ENCODE measurements at regions not wholly inside any gene's neighbourhood (a gene's known extent, or its start where the extent isn't known, plus 50 kb on each side); places are given as distances from the start of the nearest gene placed in this dataset.
"Not testable (repeated sequence)": the region's sequence is repeated elsewhere in the genome, so short reads cannot be mapped to it uniquely, and the experiment has no call there.

DNA sequence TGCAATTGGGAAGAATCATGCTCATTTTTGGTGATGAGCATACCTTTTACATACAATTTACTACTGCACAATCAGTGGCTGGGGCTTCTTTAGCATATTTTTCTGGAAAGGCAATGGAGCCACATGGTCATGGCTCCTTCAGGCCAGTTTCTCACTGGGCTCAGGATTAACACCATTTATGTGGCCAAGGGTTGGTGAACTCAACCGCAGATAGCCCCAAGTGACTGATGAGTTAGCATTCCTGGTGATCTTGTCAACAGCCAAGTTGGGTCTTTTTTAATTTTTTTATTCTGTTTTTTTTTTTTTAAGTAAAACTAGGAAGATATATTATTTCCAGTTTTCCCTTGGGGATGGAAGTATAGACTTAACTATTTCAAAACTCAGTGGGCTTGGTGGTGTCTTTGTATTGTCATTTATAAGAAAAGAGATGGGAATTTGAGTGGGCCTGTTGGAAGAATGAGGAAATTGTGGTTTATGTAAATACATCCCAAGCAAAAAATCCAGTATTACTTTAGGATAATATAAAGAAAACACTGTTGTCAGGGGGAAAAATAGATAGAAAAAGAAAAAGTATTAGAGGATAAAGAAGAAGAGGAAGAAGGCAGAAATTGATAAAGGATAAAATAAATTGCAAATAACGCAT lies 397.4 kb downstream of the MAFB start:
- DNase-seq (ENCODE audit: insufficient read length, low spot score) (no peak), FAIRE-seq (no peak)
- no peak for TF ChIP-seq POLR2A (IDR thresholded peaks at IDR 0.05; ENCODE audit: low read depth, low read length)

DNA sequence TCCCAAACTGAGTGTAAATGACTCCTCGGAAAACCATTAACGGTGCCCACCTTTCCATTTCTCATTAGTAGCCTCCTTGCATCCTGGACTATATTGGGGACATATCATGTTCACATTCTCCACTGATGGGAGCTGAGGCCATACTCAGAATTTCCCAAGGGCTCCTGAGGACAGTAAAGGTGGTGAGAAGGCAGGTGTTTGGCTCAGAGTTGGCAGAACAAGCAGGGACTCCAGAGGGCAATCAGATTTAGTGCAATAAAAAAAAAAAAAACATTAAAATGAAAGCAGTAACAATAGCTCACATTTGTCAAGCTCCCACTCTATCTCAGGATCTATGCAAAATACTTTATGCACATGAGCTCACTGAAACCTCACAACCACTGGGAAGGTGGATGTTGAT lies 401.4 kb downstream of the MAFB start:
- no peak for TF ChIP-seq POLR2A (IDR thresholded peaks at IDR 0.05; ENCODE audit: low read depth, low read length)
- no peak for FAIRE-seq
- no peak for DNase-seq (ENCODE audit: insufficient read length, low spot score)

DNA sequence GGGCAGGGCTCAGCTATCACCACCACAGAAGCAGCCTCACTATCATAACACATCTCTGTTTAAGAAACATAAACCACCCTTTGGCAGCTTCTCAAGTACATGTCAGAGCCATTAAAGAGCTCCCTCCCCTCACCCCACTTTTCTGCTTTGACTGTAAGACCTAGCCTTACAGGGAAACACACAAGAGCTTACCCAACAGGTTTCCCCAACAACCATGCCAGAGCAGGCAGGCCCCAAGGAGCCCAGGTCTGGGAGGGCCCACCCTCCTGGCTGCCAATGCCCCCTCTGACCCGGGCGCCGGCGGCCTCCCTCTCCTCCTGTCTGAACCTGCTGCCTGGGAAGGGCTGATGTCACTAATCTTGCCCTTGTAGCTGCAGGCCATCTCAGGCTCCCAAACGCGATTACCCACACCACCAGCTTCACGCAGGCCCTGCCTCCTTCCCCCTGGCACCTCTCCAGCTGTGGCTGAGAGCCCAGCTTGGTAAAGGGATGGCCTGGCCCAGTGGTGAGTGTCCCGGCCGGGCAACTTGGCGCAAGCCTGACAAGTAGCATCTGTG lies 402.0 kb downstream of the MAFB start:
- FAIRE-seq, result no peak
- DNase-seq (ENCODE audit: insufficient read length, low spot score), result no peak
- no peak for TF ChIP-seq POLR2A (IDR thresholded peaks at IDR 0.05; ENCODE audit: low read depth, low read length)

DNA sequence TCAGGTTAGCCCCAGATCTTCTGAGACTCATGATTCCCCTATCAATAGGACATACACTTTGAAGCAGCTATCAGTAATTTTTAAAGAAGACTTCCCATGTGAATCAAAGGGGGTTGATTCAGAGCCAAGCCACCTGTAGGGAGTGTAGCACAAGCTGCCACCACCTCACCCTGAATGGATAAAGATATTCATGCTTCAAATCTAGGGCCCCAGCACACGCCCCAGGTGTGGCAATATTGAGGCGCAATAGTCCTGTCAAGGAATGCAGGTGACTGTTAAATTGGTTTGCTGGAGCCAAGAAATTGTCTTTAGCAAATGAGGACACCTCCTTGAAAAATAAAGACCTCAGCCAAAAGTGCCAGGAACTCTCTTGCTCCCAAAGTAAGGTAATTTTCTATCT lies 404.4 kb downstream of the MAFB start:
- TF ChIP-seq POLR2A (IDR thresholded peaks at IDR 0.05; ENCODE audit: low read depth, low read length), result no peak
- DNase-seq (ENCODE audit: insufficient read length, low spot score) (no peak), FAIRE-seq (no peak)

DNA sequence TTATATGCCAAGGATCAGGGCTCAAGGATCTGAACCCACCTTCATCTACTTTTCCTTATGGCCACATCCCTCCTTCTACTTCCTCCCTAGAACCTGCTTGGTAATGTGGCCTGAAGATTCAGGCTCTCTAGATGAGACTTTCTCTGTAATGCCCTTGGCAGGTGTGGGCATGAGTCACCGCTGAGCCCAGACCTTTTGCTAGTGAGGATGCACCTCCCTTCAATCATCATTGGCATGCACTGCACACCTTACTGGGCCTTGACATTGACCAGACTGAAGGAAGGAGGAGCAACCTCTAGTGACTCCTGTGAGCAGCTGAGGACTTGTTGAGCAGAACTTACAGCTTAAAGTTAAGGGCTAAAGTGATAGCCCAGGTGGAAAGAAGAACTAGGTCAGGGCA lies 405.3 kb downstream of the MAFB start:
- no peak for TF ChIP-seq POLR2A (IDR thresholded peaks at IDR 0.05; ENCODE audit: low read depth, low read length)
- FAIRE-seq (no peak), DNase-seq (ENCODE audit: insufficient read length, low spot score) (no peak)

DNA sequence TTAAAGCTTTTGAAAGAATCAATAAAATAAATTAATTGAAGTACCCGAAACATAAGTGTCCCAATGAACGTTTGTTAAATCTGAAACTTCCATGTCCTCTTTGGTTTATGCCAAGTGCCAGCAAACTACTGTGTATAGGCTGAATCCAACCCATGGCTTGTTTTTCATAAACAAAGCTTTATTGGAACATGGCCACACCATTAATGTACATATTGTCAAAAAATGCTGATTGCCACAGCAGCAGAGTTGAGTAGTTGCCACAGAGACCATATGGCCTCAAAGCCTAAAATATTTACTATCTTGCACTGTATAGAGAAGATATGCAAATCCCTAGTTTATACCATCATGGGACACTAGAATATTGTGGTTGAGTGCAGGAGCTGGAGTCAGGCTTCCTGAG lies 406.1 kb downstream of the MAFB start:
- FAIRE-seq, result no peak
- no peak for DNase-seq (ENCODE audit: insufficient read length, low spot score)
- no peak for TF ChIP-seq POLR2A (IDR thresholded peaks at IDR 0.05; ENCODE audit: low read depth, low read length)

DNA sequence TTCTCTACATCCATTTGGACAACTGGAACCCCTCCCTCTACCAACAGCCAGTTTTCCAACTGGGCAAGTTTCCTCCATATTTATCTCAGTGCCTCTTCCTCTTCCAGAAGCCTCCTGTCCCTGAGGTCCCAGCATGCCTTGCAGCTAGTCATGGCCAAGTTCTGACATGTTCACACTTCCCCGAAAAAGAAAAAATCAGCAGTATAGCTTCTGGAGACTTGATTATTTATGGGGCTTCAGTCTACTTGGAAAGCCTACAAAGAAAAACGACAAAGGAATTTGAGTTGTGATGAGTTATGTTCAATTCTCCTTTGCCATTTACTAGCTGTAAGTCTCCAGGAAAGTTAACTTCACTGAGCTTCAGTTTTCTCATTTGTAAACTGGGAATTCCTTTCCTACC lies 406.5 kb downstream of the MAFB start:
- FAIRE-seq (no peak), DNase-seq (ENCODE audit: insufficient read length, low spot score) (no peak)
- no peak for TF ChIP-seq POLR2A (IDR thresholded peaks at IDR 0.05; ENCODE audit: low read depth, low read length)

DNA sequence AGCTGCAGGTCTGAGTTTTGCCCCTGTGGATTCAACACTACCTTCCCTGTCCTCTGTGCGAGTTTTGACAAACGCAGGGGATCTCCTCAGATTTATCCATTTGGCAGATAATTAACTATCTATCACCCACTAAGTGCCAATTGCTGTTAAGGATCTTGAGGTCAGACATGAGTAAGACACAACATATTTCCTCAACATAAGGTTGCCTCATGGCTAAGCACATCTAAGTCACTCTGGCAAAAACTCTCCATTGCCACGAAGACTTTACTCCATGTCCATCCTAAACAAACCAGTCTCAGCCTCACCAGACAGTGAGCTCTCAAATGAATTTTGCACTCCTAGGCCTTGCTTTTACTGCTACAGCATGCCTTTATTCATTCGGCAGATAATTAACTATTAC lies 408.4 kb downstream of the MAFB start:
- TF ChIP-seq POLR2A (IDR thresholded peaks at IDR 0.05; ENCODE audit: low read depth, low read length), result no peak
- FAIRE-seq (no peak), DNase-seq (ENCODE audit: insufficient read length, low spot score) (no peak)

DNA sequence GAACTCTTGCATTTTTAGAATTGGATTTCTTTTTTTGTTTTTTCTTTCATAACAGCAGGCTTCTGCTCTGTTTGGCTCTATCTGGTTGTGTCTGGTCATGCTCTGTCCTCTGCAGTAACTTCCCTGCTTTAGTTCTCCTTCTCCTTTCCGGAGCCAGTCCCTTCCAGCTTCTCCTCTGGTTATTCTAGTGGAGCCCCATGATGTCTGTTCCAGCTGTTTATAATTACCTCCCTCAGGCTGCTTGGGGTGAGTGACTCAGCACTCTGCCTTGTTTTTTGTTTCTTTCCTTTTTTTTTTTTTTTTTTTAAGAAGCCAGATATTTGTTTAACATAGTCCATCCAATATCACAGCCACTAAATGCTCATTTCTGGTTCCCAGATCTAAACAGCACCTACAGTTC lies 409.6 kb downstream of the MAFB start:
- DNase-seq (ENCODE audit: insufficient read length, low spot score), result no peak
- FAIRE-seq, result no peak
- TF ChIP-seq POLR2A (IDR thresholded peaks at IDR 0.05; ENCODE audit: low read depth, low read length), result no peak

DNA sequence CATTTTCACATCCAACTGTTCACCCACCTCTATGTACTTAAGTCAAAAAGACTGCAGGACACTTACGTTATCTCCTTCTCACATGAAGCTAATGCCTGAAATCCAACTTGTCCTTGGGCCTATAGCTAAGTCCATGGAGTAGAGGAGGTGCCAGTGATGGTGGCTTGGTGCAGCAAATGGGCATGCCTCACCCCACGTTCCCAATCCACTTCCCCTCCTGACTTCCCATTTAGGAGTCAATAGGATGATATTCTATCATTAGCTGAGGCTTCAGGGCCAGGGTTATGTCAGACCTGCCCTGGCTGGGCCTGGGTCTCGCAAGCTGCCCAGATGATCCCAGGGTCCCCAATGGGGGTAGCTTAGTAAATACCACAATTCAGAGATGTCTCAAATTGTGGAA lies 410.4 kb downstream of the MAFB start:
- DNase-seq (ENCODE audit: insufficient read length, low spot score) (no peak), FAIRE-seq (no peak)
- TF ChIP-seq POLR2A (IDR thresholded peaks at IDR 0.05; ENCODE audit: low read depth, low read length), result no peak

DNA sequence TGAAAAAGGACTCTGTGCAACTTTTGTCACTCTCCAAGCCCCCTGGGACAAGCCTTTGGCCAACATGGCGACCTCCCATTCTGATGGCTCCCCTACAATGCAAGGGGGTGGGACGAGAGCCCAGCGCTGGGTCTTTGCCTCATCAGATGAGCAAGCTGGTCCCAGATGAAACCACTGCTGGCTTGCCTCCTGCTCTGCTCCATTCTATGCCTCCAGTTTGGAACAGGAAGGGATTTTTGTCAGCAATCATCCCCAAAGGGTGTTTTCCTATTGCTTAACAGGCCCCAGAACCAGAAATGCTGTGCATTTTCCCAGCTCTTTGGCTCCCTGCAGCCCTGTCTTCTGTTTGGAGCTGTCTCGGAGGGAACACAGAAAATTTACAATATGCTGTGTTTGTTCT lies 412.7 kb downstream of the MAFB start:
- FAIRE-seq (no peak), DNase-seq (ENCODE audit: insufficient read length, low spot score) (no peak)
- no peak for TF ChIP-seq POLR2A (IDR thresholded peaks at IDR 0.05; ENCODE audit: low read depth, low read length)

DNA sequence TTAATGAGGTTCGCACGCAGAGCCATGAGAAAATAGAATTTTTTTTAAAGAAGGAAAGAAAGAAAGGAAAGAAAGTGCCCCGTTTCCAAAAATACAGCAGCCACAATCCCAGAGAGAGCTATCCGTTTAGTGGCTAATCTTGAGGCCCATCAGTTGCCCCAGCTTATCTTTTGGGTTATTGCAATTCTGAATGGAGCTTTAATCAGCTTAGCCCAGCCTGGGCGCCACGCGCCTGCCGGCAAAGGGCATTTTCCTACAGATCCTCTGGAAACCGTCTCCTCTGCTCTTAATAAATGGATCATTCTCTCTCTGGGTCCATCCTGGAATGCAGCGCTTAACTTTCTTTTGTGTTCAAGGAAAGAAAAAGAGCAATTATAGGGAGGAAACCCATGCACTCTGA lies 413.3 kb downstream of the MAFB start:
- TF ChIP-seq POLR2A (IDR thresholded peaks at IDR 0.05; ENCODE audit: low read depth, low read length), result no peak
- DNase-seq (ENCODE audit: insufficient read length, low spot score) (no peak), FAIRE-seq (no peak)

DNA sequence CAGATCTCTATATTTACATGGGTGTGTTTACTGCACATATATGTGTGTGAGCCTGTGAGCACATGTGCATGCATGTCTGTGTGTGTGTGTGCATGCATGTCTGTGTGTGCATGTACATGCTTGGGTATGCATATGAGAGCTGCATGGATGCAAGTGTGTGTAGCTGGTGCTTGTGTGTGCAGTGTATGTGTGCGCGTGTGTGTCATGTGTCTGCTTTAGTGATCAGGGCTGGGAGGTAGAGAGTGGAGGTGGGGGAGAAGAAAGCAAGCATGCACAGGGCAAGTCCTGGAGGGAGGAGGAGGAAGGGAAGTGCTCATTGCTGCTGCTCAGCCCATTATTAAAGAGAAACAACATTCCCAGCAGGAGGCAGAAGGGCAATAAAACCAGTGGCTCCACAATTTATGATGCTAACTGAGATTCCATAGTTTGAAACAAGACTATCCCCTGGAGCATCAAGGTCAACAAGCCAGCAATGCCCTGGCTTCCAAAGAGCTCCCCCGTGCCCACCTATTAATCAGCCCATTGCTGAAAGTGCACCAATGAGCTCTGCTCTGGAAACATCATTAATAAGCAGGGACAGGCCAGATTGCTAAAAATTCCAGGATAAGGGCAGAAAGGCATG lies 414.0 kb downstream of the MAFB start:
- DNase-seq (ENCODE audit: insufficient read length, low spot score) (no peak), FAIRE-seq (no peak)

DNA sequence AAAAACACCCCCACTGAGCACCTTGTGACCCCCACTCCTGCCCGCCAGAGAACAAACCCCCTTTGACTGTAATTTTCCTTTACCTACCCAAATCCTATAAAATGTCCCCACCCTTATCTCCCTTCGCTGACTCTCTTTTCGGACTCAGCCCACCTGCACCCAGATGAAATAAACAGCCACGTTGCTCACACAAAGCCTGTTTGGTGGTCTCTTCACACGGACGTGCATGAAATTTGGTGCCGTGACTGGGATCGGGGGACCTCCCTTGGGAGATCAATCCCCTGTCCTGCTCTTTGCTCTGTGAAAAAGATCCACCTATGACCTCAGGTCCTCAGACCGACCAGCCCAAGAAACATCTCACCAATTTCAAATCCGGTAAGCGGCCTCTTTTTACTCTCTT lies 419.8 kb downstream of the MAFB start:
- FAIRE-seq; DNase-seq (ENCODE audit: insufficient read length, low spot score): not testable (repeated sequence)

More for the DNA sequence above, 414.0 kb downstream of the MAFB start:
- TF ChIP-seq POLR2A (IDR thresholded peaks at IDR 0.05; ENCODE audit: low read depth, low read length), result no peak

DNA sequence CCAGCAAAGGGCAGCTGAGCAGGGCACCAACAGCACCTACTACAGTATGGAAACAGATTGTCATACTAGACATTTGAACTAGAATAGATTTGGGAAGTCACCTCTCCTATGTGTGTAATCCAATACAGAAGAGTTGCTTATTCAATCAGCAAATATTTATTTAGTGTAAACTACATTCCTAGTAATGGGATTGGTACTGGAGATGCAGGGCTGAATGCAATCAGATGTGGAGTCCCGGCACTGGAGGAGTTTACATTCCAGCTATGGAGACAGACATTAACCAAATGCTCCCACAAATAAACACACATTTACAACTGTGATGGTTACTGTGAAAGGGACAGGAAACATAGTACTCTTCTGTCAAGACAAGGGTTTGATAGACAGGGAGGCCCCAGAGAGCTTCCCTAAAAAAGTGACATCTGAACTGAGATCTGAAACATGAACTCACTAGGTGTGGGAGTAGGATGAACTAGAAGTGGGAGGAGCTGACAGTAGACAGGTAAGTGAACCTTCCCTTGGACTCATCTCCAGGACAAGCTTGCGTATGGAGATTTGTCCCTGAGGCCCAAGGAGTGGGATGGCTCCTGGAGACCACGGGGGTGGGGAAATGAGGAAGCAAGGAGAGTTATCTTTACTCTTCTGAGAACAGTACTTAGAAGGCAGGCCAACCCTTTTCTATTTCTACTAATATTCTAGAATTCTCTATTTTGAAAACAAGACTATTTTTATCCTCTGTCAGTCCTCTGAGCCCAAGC lies 420.5 kb downstream of the MAFB start:
- FAIRE-seq (no peak), DNase-seq (ENCODE audit: insufficient read length, low spot score) (no peak)
- TF ChIP-seq POLR2A (IDR thresholded peaks at IDR 0.05; ENCODE audit: low read depth, low read length), result no peak

Data from H54 (cell line).